ENCODE measurements at regions not wholly inside any gene's neighbourhood (a gene's known extent, or its start where the extent isn't known, plus 50 kb on each side); places are given as distances from the start of the nearest gene placed in this dataset.

DNA sequence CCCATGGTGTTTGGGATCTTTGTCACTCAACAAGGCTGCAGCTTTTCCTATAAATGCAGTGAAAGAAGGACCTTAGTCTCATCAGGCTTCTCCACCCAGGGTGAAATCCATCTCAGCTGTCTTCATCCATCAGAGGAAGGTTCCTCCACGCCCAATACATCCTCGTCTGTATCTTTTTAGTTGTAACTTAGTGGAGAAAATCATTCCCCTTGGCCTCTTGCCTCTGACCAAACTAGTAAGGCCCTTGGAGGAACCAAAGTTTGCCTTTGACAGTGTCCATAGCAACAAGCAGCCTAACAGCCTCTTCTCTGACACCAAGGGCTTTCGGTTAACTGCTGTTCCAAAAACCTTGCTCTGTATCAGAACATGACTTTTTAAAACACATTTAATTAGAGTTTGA lies 230.3 kb upstream of the ECI2 start:
- H3K4ac ChIP-seq (ENCODE audit: low read depth in 1 of 2, low read length in 2 of 2), result no peak overlapping the region
- no peak overlapping the region for H2BK120ac ChIP-seq (ENCODE audit: low read depth, low read length)
- no peaks in the 10 kb centered on the region for H3K36me3 ChIP-seq (ENCODE audit: control insufficient read depth in 1 of 2, insufficient read depth in 2 of 2, low read depth in 1 of 2, low read length in 2 of 2)
- no peak overlapping the region for H4K91ac ChIP-seq (ENCODE audit: low read length)
- H3K23ac ChIP-seq (ENCODE audit: low read length in 2 of 2), result no peak overlapping the region
- H3K4me3 ChIP-seq (ENCODE audit: insufficient read depth in 1 of 2, low read depth in 1 of 2, low read length in 2 of 2), result no peak overlapping the region
- no peak overlapping the region for H2BK5ac ChIP-seq (ENCODE audit: low read depth, low read length, poor library complexity, severe bottlenecking)
- no peak overlapping the region for H3K9ac ChIP-seq (ENCODE audit: low read length)
- H3K79me1 ChIP-seq (replicated peaks; ENCODE audit: low read length, poor library complexity, severe bottlenecking), result no peaks in the 10 kb centered on the region
- WGBS, result 96% methylated on average over 2 of the region's 3 CpGs
- H3K14ac ChIP-seq (ENCODE audit: low read length in 2 of 2), result no peak overlapping the region
- H4K8ac ChIP-seq (ENCODE audit: low read length), result no peak overlapping the region
- no peak overlapping the region for H2AFZ ChIP-seq (ENCODE audit: low read depth, low read length)
- H3K4me2 ChIP-seq (ENCODE audit: low read length, poor library complexity, severe bottlenecking), result no peak overlapping the region
- H2BK15ac ChIP-seq (ENCODE audit: low read depth, poor library complexity, severe bottlenecking), result no peak overlapping the region
- H3K18ac ChIP-seq (ENCODE audit: low read depth in 1 of 2, low read length in 2 of 2), result no peak overlapping the region
- H2BK12ac ChIP-seq (ENCODE audit: low read length in 2 of 2), result no peak overlapping the region
- H3K27ac ChIP-seq (ENCODE audit: low read length, poor library complexity, severe bottlenecking), result no peak overlapping the region
- no peaks in the 10 kb centered on the region for H3K9me3 ChIP-seq (ENCODE audit: control insufficient read depth, low read length)
- no peaks in the 10 kb centered on the region for H3K27me3 ChIP-seq (ENCODE audit: control insufficient read depth in 1 of 2, insufficient read depth in 1 of 2, low read length in 2 of 2)
- peaks cover 12% of the 10 kb centered on the region for H3K4me1 ChIP-seq (ENCODE audit: control insufficient read depth, insufficient read depth, low read depth, low read length)
- H2AK5ac ChIP-seq (ENCODE audit: low read length, severe bottlenecking), result no peak overlapping the region
- DNase-seq, result no peak

DNA sequence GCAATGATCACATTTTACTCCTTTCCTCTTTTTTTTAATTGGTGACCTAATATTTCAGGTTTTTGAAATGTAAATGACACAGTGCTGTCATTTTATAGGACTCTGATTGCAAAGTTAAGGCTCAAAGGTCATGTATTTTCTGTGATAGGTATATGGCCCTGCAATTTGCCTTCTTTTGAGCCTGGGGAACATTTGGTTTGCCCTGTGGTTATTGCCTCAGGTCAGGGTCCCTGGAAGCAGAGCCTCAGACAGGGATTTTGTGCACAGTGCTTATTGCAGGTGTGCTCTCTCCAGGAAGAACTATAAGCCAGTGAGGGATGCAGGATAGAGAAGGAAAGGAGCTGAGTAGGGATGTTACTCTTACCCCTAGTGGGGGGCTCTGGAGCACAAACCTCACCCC lies 229.3 kb upstream of the ECI2 start:
- Histone ChIP-seq H2AK5ac (ENCODE audit: low read length, severe bottlenecking) (no peak overlapping the region), H3K4me1 (ENCODE audit: control insufficient read depth, insufficient read depth, low read depth, low read length) (peaks cover 8% of the 10 kb centered on the region), H2BK120ac (ENCODE audit: low read depth, low read length) (no peak overlapping the region), H4K8ac (ENCODE audit: low read length) (no peak overlapping the region), H3K4me2 (ENCODE audit: low read length, poor library complexity, severe bottlenecking) (no peak overlapping the region), H3K23ac (ENCODE audit: low read length in 2 of 2) (no peak overlapping the region), H3K4ac (ENCODE audit: low read depth in 1 of 2, low read length in 2 of 2) (no peak overlapping the region), H3K27me3 (ENCODE audit: control insufficient read depth in 1 of 2, insufficient read depth in 1 of 2, low read length in 2 of 2) (no peaks in the 10 kb centered on the region), H2BK12ac (ENCODE audit: low read length in 2 of 2) (no peak overlapping the region), H2BK15ac (ENCODE audit: low read depth, poor library complexity, severe bottlenecking) (no peak overlapping the region), H3K79me1 (replicated peaks; ENCODE audit: low read length, poor library complexity, severe bottlenecking) (no peaks in the 10 kb centered on the region), H3K14ac (ENCODE audit: low read length in 2 of 2) (no peak overlapping the region), H3K18ac (ENCODE audit: low read depth in 1 of 2, low read length in 2 of 2) (no peak overlapping the region), H3K27ac (ENCODE audit: low read length, poor library complexity, severe bottlenecking) (no peak overlapping the region), H3K4me3 (ENCODE audit: insufficient read depth in 1 of 2, low read depth in 1 of 2, low read length in 2 of 2) (no peak overlapping the region), H4K91ac (ENCODE audit: low read length) (no peak overlapping the region), H3K9me3 (ENCODE audit: control insufficient read depth, low read length) (no peaks in the 10 kb centered on the region), H2AFZ (ENCODE audit: low read depth, low read length) (no peak overlapping the region), H2BK5ac (ENCODE audit: low read depth, low read length, poor library complexity, severe bottlenecking) (no peak overlapping the region), H3K36me3 (ENCODE audit: control insufficient read depth in 1 of 2, insufficient read depth in 2 of 2, low read depth in 1 of 2, low read length in 2 of 2) (no peaks in the 10 kb centered on the region), H3K9ac (ENCODE audit: low read length) (no peak overlapping the region)
- no peak for DNase-seq

DNA sequence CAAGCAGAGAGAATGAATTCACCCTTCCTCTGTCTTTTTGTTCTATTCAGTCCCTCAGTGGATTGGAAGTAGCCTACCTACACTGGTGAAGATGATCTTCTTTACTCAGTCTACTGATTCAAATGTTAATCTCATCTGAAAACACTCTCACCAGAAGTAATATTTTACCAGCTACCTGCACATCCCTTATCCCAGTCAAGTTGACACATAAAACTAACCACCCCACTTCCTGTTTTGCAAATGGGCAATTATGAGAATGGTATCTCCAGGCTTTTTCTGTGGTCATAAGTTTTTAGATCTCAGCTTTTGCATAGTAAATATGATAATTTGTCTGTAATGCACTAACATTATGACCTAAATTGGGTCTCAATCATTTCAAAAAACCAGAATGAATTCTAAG lies 228.8 kb upstream of the ECI2 start:
- H2BK120ac ChIP-seq (ENCODE audit: low read depth, low read length), result no peak overlapping the region
- H3K14ac ChIP-seq (ENCODE audit: low read length in 2 of 2), result no peak overlapping the region
- no peaks in the 10 kb centered on the region for H3K79me1 ChIP-seq (replicated peaks; ENCODE audit: low read length, poor library complexity, severe bottlenecking)
- no peak overlapping the region for H3K27ac ChIP-seq (ENCODE audit: low read length, poor library complexity, severe bottlenecking)
- H3K9me3 ChIP-seq (ENCODE audit: control insufficient read depth, low read length), result no peaks in the 10 kb centered on the region
- DNase-seq, result no peak
- no peak overlapping the region for H2BK12ac ChIP-seq (ENCODE audit: low read length in 2 of 2)
- no peak overlapping the region for H4K8ac ChIP-seq (ENCODE audit: low read length)
- H3K9ac ChIP-seq (ENCODE audit: low read length), result no peak overlapping the region
- no peak overlapping the region for H2BK5ac ChIP-seq (ENCODE audit: low read depth, low read length, poor library complexity, severe bottlenecking)
- H3K27me3 ChIP-seq (ENCODE audit: control insufficient read depth in 1 of 2, insufficient read depth in 1 of 2, low read length in 2 of 2), result no peaks in the 10 kb centered on the region
- no peak overlapping the region for H3K23ac ChIP-seq (ENCODE audit: low read length in 2 of 2)
- peaks cover 10% of the 10 kb centered on the region for H3K4me1 ChIP-seq (ENCODE audit: control insufficient read depth, insufficient read depth, low read depth, low read length)
- no peak overlapping the region for H2BK15ac ChIP-seq (ENCODE audit: low read depth, poor library complexity, severe bottlenecking)
- H3K18ac ChIP-seq (ENCODE audit: low read depth in 1 of 2, low read length in 2 of 2), result no peak overlapping the region
- H3K4me2 ChIP-seq (ENCODE audit: low read length, poor library complexity, severe bottlenecking), result no peak overlapping the region
- H4K91ac ChIP-seq (ENCODE audit: low read length), result no peak overlapping the region
- no peaks in the 10 kb centered on the region for H3K36me3 ChIP-seq (ENCODE audit: control insufficient read depth in 1 of 2, insufficient read depth in 2 of 2, low read depth in 1 of 2, low read length in 2 of 2)
- no peak overlapping the region for H2AK5ac ChIP-seq (ENCODE audit: low read length, severe bottlenecking)
- no peak overlapping the region for H3K4ac ChIP-seq (ENCODE audit: low read depth in 1 of 2, low read length in 2 of 2)
- no peak overlapping the region for H3K4me3 ChIP-seq (ENCODE audit: insufficient read depth in 1 of 2, low read depth in 1 of 2, low read length in 2 of 2)
- no peak overlapping the region for H2AFZ ChIP-seq (ENCODE audit: low read depth, low read length)

DNA sequence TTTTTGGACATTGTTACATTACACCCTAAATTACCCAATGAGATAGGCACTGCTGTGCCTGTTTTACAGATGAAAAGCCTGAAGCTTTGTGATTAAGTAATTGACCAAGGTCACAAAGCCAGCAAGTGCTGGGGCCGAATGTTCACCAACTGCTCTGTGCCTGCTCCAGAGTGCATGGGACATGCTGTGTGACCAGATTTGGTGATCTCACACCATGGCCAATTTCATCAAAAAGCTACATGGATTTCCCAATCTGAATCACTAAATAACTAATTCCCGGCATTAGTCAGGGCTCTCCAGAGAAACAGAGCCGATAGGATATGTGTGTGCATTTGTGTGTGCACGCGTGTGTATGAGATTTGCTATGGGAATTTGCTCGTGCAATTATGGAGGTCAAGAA lies 228.3 kb upstream of the ECI2 start:
- 82% methylated on average over 6 of the region's 6 CpGs for WGBS

More for the DNA sequence above, 228.3 kb upstream of the ECI2 start:
- H3K18ac ChIP-seq (ENCODE audit: low read depth in 1 of 2, low read length in 2 of 2), result no peak overlapping the region
- no peak overlapping the region for H2BK120ac ChIP-seq (ENCODE audit: low read depth, low read length)
- no peak overlapping the region for H2BK12ac ChIP-seq (ENCODE audit: low read length in 2 of 2)
- no peak overlapping the region for H4K8ac ChIP-seq (ENCODE audit: low read length)
- no peak overlapping the region for H2BK15ac ChIP-seq (ENCODE audit: low read depth, poor library complexity, severe bottlenecking)
- H3K36me3 ChIP-seq (ENCODE audit: control insufficient read depth in 1 of 2, insufficient read depth in 2 of 2, low read depth in 1 of 2, low read length in 2 of 2), result no peaks in the 10 kb centered on the region
- H3K79me1 ChIP-seq (replicated peaks; ENCODE audit: low read length, poor library complexity, severe bottlenecking), result no peaks in the 10 kb centered on the region
- H3K9ac ChIP-seq (ENCODE audit: low read length), result no peak overlapping the region
- H3K9me3 ChIP-seq (ENCODE audit: control insufficient read depth, low read length), result no peaks in the 10 kb centered on the region
- no peak overlapping the region for H3K4me3 ChIP-seq (ENCODE audit: insufficient read depth in 1 of 2, low read depth in 1 of 2, low read length in 2 of 2)
- no peak for DNase-seq
- no peak overlapping the region for H3K14ac ChIP-seq (ENCODE audit: low read length in 2 of 2)
- H3K4ac ChIP-seq (ENCODE audit: low read depth in 1 of 2, low read length in 2 of 2), result no peak overlapping the region
- H2AK5ac ChIP-seq (ENCODE audit: low read length, severe bottlenecking), result no peak overlapping the region
- H3K27ac ChIP-seq (ENCODE audit: low read length, poor library complexity, severe bottlenecking), result no peak overlapping the region
- peaks cover 12% of the 10 kb centered on the region for H3K4me1 ChIP-seq (ENCODE audit: control insufficient read depth, insufficient read depth, low read depth, low read length)
- no peak overlapping the region for H2AFZ ChIP-seq (ENCODE audit: low read depth, low read length)
- no peak overlapping the region for H2BK5ac ChIP-seq (ENCODE audit: low read depth, low read length, poor library complexity, severe bottlenecking)
- no peak overlapping the region for H3K4me2 ChIP-seq (ENCODE audit: low read length, poor library complexity, severe bottlenecking)
- no peak overlapping the region for H3K23ac ChIP-seq (ENCODE audit: low read length in 2 of 2)
- H3K27me3 ChIP-seq (ENCODE audit: control insufficient read depth in 1 of 2, insufficient read depth in 1 of 2, low read length in 2 of 2), result no peaks in the 10 kb centered on the region
- H4K91ac ChIP-seq (ENCODE audit: low read length), result no peak overlapping the region

All from mesenchymal stem cell (in vitro differentiated cells and primary cell).